ENCODE measurements at regions not wholly inside any gene's neighbourhood (a gene's known extent, or its start where the extent isn't known, plus 50 kb on each side); places are given as distances from the start of the nearest gene placed in this dataset.

DNA sequence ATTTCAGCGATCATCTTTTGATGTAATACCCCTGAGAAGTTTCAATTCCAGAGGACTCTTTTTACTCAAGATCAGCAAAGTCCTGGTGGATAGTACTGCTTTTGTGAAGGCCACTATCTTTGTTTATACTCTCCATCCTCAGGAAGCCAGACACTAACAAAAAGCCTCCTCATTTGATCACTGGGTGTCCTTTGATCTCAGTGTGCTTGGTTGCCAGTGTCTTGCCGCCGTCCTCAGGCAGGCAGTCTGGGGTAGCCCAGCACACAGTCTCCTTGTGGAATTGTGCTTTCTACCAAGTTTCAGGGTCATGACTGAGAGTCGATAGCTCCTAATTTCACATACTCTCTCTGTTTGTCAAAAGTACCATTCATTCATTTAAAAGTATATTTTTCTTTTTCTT is 762.2 kb downstream of the EFNB2 start:
- TF ChIP-seq POLR2A (IDR thresholded peaks at IDR 0.05; ENCODE audit: borderline replicate concordance, extremely low read depth, insufficient read depth, insufficient read length) (no peak), CBX3 (IDR thresholded peaks at IDR 0.05; ENCODE audit: low read depth) (no peak), ELF1 (IDR thresholded peaks at IDR 0.05; ENCODE audit: borderline replicate concordance, low read depth) (no peak), YY1 (IDR thresholded peaks at IDR 0.05; ENCODE audit: extremely low read depth, insufficient replicate concordance, low read depth, low read length) (no peak), EZH2 (IDR thresholded peaks at IDR 0.05) (no peak), EZH2phosphoT487 (IDR thresholded peaks at IDR 0.05; ENCODE audit: borderline replicate concordance) (no peak), RAD21 (IDR thresholded peaks at IDR 0.05; ENCODE audit: low read depth) (no peak), EGR1 (IDR thresholded peaks at IDR 0.05; ENCODE audit: low read depth) (no peak), JUND (IDR thresholded peaks at IDR 0.05) (no peak), ATF3 (IDR thresholded peaks at IDR 0.05) (no peak), SP1 (IDR thresholded peaks at IDR 0.05; ENCODE audit: low read depth) (no peak)
- TF ChIP-seq, protein P1, sequence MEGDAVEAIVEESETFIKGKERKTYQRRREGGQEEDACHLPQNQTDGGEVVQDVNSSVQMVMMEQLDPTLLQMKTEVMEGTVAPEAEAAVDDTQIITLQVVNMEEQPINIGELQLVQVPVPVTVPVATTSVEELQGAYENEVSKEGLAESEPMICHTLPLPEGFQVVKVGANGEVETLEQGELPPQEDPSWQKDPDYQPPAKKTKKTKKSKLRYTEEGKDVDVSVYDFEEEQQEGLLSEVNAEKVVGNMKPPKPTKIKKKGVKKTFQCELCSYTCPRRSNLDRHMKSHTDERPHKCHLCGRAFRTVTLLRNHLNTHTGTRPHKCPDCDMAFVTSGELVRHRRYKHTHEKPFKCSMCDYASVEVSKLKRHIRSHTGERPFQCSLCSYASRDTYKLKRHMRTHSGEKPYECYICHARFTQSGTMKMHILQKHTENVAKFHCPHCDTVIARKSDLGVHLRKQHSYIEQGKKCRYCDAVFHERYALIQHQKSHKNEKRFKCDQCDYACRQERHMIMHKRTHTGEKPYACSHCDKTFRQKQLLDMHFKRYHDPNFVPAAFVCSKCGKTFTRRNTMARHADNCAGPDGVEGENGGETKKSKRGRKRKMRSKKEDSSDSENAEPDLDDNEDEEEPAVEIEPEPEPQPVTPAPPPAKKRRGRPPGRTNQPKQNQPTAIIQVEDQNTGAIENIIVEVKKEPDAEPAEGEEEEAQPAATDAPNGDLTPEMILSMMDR (IDR thresholded peaks at IDR 0.05 in 2 of 3, conservative IDR thresholded peaks at IDR 0.05 in 1 of 3; ENCODE audit: borderline replicate concordance in 1 of 3, insufficient read depth in 1 of 3, low read depth in 2 of 3, low read length in 2 of 3) = no peak
- TF ChIP-seq, protein P2, sequence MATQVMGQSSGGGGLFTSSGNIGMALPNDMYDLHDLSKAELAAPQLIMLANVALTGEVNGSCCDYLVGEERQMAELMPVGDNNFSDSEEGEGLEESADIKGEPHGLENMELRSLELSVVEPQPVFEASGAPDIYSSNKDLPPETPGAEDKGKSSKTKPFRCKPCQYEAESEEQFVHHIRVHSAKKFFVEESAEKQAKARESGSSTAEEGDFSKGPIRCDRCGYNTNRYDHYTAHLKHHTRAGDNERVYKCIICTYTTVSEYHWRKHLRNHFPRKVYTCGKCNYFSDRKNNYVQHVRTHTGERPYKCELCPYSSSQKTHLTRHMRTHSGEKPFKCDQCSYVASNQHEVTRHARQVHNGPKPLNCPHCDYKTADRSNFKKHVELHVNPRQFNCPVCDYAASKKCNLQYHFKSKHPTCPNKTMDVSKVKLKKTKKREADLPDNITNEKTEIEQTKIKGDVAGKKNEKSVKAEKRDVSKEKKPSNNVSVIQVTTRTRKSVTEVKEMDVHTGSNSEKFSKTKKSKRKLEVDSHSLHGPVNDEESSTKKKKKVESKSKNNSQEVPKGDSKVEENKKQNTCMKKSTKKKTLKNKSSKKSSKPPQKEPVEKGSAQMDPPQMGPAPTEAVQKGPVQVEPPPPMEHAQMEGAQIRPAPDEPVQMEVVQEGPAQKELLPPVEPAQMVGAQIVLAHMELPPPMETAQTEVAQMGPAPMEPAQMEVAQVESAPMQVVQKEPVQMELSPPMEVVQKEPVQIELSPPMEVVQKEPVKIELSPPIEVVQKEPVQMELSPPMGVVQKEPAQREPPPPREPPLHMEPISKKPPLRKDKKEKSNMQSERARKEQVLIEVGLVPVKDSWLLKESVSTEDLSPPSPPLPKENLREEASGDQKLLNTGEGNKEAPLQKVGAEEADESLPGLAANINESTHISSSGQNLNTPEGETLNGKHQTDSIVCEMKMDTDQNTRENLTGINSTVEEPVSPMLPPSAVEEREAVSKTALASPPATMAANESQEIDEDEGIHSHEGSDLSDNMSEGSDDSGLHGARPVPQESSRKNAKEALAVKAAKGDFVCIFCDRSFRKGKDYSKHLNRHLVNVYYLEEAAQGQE (IDR thresholded peaks at IDR 0.05; ENCODE audit: low read depth) = no peak
- TF ChIP-seq, protein P3, sequence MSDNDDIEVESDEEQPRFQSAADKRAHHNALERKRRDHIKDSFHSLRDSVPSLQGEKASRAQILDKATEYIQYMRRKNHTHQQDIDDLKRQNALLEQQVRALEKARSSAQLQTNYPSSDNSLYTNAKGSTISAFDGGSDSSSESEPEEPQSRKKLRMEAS (IDR thresholded peaks at IDR 0.05) = no peak

All from HCT116 (cell line).